ENCODE measurements at regions not wholly inside any gene's neighbourhood (a gene's known extent, or its start where the extent isn't known, plus 50 kb on each side); places are given as distances from the start of the nearest gene placed in this dataset.
A peak's percentile ranks its signal among the peaks of the same experiment; 100 is the strongest.

DNA sequence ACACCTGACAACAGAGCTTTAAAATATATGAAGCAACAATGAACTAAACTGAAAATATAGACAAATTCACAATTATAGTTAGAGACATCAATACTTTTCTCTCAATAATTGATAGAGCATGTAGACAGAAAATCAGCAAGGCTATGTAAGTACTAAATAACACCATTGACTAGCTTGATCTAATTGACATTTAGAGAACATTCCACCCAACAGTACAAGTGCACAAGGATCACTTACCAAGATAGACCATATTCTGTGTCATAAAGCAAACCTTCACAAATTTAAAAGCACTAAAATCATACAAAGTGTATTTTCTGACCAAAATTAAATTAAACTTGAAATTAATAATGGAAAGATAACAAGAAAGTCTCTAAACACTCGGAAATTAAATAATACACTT lies 562.5 kb downstream of the INSC start:
- Histone ChIP-seq H3K9ac (ENCODE audit: insufficient read depth, low read depth, low read length) (no peak overlapping the region), H3K27me3 (ENCODE audit: control insufficient read depth in 1 of 2, insufficient read depth in 2 of 2, low read length in 2 of 2) (no peaks in the 10 kb centered on the region), H3K4me2 (ENCODE audit: low read depth, low read length) (no peak overlapping the region), H3K4me3 (replicated peaks in 1 of 3; ENCODE audit: insufficient read depth in 1 of 3, low read depth in 2 of 3, low read length in 3 of 3) (no peak overlapping the region), H2AFZ (ENCODE audit: low read length) (no peak overlapping the region), H4K20me1 (ENCODE audit: insufficient read depth, low read length) (no peaks in the 10 kb centered on the region), H3K79me2 (ENCODE audit: insufficient read depth, low read length) (no peaks in the 10 kb centered on the region), H3K36me3 (replicated peaks in 1 of 2; ENCODE audit: control insufficient read depth in 1 of 2, insufficient read depth in 2 of 2, low read length in 2 of 2) (no peaks in the 10 kb centered on the region), H3K27ac (ENCODE audit: extremely low read length, insufficient read depth, low read length) (no peak overlapping the region), H3K4me1 (ENCODE audit: insufficient read depth, low read length) (no peaks in the 10 kb centered on the region), H3K9me3 (ENCODE audit: low read length) (peaks cover 7% of the 10 kb centered on the region)
- in situ Hi-C loops (cut with HindIII; ENCODE audit: extremely low pct_ligation_motif_present, low pct_unique_long_range_greater_than_20kb) = no loop called here
- no TSS peak for BruUV-seq (replicated peaks)
- ATAC-seq (no peak), DNase-seq (ENCODE audit: low spot score) (no peak), FAIRE-seq (no peak)
- intact Hi-C loops (cut with micrococcal nuclease; ENCODE audit: unreplicated experiment) = no loop called here
- 2% methylated on average over 1 of the region's 1 CpG for WGBS (ENCODE audit: low lambda C conversion rate)
- ChIA-PET CTCF (ENCODE audit: low intra/inter-chr PET ratio, low total read pairs) (no interaction called here), POLR2A (no interaction called here)
- TF ChIP-seq PREB (CRISPR knock-in tag; IDR thresholded peaks at IDR 0.05) = no peak
- TF ChIP-seq ZNF614 (CRISPR knock-in tag; IDR thresholded peaks at IDR 0.05; ENCODE audit: borderline replicate concordance) = peak; percentile 98

GRCh38 chr11:15683528-15683927 lies 568.8 kb downstream of the INSC start:
- H3K4me3 ChIP-seq (replicated peaks in 1 of 3; ENCODE audit: insufficient read depth in 1 of 3, low read depth in 2 of 3, low read length in 3 of 3) = no peak overlapping the region
- ChIA-PET POLR2A (no interaction called here), CTCF (ENCODE audit: low intra/inter-chr PET ratio, low total read pairs) (no interaction called here)
- FAIRE-seq (no peak), DNase-seq (ENCODE audit: low spot score) (no peak), ATAC-seq (no peak)
- no peaks in the 10 kb centered on the region for H3K79me2 ChIP-seq (ENCODE audit: insufficient read depth, low read length)
- BruUV-seq (replicated peaks) = no TSS peak
- TF ChIP-seq SRF (IDR thresholded peaks at IDR 0.05; ENCODE audit: low read depth, low read length) = no peak
- peak in 1 of 2 experiments; percentile 50; a peak in 2 of 4 replicates for TF ChIP-seq MAFK (conservative IDR thresholded peaks at IDR 0.05 in 1 of 2, IDR thresholded peaks at IDR 0.05 in 1 of 2; ENCODE audit: low read length in 2 of 2)
- no peak for TF ChIP-seq ZNF281 (CRISPR knock-in tag; IDR thresholded peaks at IDR 0.05; ENCODE audit: borderline replicate concordance)
- H3K4me1 ChIP-seq (ENCODE audit: insufficient read depth, low read length) = no peaks in the 10 kb centered on the region
- no peaks in the 10 kb centered on the region for H3K36me3 ChIP-seq (replicated peaks in 1 of 2; ENCODE audit: control insufficient read depth in 1 of 2, insufficient read depth in 2 of 2, low read length in 2 of 2)
- no peaks in the 10 kb centered on the region for H3K9me3 ChIP-seq (ENCODE audit: low read length)
- in situ Hi-C loops (cut with HindIII; ENCODE audit: extremely low pct_ligation_motif_present, low pct_unique_long_range_greater_than_20kb) = no loop called here
- no peak overlapping the region for H3K27ac ChIP-seq (ENCODE audit: extremely low read length, insufficient read depth, low read length)
- H2AFZ ChIP-seq (ENCODE audit: low read length) = no peak overlapping the region
- no peak overlapping the region for H3K9ac ChIP-seq (ENCODE audit: insufficient read depth, low read depth, low read length)
- H4K20me1 ChIP-seq (ENCODE audit: insufficient read depth, low read length) = no peaks in the 10 kb centered on the region
- no peaks in the 10 kb centered on the region for H3K27me3 ChIP-seq (ENCODE audit: control insufficient read depth in 1 of 2, insufficient read depth in 2 of 2, low read length in 2 of 2)
- intact Hi-C loops (cut with micrococcal nuclease; ENCODE audit: unreplicated experiment) = no loop called here
- no peak overlapping the region for H3K4me2 ChIP-seq (ENCODE audit: low read depth, low read length)
